ENCODE measurements at regions not wholly inside any gene's neighbourhood (a gene's known extent, or its start where the extent isn't known, plus 50 kb on each side); places are given as distances from the start of the nearest gene placed in this dataset.
"Not testable (repeated sequence)": the region's sequence is repeated elsewhere in the genome, so short reads cannot be mapped to it uniquely, and the experiment has no call there.

DNA sequence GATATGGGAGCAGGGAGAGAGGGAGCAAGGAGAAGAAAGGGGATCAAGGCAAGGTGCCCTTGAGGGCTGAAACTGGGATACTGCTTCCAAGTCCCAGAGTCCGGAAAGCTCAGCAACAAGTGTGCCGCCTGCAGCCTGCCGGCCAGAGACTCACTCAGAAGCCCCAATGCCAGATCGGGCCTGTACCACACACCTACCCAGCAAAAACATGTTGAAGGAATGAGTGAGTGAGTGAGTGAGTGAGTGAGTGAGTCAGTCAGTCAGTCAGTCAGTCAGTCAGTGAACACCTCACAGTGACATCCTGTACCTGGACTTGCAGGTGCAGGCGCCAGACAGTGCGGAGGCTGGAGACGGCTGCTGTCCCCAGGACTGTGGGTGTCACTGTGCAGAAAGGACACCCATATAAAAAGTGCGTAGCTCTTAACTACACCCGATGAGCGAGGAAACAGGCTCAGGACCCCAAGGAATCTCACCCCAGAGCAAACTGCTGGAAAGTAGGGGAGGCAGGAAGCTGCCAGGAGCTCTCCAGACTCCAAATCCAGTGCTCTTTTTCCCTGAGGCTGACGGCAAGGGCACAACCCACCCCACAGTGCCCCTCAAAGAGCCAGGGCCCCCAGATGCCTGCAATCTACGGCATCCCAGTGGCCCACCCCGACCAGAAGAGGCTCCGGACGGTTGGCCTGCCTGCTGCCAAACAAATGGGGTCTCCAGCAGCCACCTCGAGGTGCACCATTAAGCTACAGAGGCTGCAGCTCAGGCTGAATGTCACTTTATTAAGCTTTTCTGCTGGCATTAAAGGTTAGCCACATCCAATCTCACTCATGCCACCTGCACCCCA is 261.7 kb downstream of the NPHP4 start:
- no peak for DNase-seq

DNA sequence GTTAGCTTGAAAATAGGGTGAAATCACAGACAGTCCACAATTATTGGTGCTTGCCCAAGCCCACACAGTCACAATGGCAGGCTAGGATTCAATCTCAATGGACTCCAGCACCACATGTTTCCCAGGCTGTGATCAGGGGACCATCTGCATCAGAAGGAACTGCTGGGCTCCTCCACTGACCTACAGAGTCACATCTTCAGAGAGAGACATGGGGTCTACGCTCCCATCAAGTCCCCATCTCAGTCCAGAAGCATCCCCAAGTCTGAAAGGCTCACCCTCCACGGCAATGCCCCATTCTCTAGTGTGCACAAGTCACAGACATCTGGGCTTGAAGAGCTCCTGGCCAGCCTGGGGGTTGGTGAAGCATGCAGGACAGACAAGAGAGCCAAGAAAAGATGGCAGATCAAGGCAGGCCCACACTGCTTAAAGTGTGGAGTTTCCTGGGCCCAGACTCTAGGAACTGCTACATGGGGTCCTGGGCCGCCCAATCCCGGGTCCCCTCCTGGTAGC is 262.5 kb downstream of the NPHP4 start:
- DNase-seq, result no peak

DNA sequence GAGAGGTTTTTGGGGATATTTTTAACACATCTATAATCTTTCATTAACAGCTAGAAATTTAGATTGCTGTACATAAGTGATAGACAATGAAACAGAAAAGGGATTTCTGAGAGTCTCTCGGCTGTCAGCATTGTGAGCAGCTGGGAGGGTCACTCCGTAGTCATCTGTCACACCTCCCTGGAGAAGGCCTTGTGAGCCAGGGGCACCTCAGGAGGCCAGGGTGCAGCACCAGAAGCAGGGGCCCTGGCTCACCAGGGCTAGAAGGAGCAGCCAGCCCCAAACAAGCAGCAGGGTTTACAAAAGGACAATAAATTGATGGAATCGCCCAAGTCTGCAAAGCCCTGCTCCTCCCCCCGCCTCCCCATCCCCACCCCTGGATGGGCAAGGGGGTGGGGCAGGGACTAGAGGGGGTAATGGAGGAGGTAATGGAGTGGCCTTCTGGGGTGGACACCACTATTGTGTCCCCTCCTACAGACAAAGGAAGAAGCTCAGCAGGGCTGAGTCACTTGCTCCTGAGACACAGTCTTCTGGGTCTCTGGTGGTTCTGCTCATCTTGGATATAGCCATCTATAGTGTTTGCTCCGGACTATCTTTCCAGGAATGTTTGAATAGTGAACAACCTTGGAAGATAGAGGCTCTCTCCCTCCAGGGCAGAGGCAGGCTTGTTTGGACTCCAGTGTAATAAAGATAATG is 263.4 kb downstream of the NPHP4 start:
- DNase-seq, result no peak

DNA sequence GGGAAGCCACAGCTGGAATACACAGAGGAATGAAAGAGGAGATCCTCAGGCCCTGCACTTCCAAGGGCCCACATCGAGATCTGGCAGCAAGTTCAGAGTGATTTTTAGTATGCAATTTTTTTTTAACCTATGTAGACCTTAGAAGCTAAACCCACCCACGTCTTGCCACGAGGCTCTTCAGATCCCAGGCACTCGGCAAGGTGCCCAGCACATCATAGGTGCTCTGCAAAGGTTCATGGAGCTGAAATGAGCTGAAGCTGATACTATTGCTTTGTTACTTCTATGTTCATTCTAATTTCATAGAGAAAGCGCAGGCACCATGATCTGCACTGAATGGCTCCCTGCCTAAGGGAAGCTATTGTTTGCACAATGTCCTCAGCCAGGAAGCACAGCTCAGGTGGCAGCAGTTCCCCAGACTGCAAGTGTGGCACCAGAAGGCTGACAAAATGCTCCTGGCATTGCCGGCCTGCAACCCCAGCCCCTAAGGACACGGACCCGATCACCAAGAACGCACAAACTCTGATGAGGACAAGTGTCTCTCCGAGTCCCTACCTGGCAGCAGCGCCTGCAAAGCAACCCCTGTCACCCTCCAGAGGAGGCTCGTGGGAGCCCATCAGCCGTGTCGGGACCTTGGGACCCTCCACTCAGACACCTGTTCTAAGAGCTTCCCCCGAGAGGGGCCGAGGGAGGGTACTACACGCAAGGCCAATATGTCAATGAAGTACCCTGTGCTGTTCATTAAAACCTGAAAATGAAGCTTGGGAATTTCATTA is 264.2 kb downstream of the NPHP4 start:
- DNase-seq, result no peak

DNA sequence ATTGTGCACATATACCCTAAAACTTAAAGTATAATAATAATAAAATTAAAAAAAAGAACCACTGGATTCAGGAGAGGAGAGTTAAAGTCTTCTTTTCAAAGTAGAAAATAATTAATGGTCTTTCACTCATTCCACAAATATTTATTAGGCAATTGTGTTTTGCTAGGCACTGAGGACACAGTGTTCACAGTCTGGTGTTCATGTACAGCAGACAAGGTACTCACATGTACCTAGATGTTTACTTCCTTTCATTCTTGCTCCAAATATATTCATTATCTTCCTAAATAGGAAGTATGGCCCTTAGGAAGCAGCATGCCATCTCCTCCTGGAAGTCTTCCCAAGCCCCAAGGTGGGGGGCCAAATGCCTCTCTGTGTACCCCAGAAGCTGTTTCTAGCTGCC is 265.0 kb downstream of the NPHP4 start:
- DNase-seq, result no peak

DNA sequence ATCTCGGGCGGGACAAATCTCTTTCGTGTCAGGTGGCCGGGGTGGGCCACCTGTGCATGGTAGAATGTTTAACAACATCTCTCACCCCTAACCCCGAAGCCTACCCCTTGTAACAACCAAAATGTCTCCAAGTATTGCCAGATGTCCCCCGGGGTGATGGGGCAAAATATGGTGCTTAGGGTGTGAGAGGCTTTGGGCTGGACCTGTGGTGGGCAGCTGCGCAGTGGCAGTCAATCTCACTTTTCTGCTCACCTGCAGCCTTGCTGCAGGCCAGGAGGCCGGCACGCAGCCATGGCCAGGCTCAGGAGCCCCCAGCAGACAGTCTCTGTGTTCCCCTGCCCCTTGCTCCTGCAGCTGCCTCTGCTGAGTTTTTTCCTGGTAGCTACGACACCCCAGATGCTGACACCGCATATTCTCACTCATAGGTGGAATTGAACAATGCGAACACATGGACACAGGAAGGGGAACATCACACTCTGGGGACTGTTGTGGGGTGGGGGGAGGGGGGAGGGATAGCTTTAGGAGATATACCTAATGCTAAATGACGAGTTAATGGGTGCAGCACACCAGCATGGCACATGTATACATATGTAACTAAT is 265.5 kb downstream of the NPHP4 start:
- not testable (repeated sequence) for DNase-seq

DNA sequence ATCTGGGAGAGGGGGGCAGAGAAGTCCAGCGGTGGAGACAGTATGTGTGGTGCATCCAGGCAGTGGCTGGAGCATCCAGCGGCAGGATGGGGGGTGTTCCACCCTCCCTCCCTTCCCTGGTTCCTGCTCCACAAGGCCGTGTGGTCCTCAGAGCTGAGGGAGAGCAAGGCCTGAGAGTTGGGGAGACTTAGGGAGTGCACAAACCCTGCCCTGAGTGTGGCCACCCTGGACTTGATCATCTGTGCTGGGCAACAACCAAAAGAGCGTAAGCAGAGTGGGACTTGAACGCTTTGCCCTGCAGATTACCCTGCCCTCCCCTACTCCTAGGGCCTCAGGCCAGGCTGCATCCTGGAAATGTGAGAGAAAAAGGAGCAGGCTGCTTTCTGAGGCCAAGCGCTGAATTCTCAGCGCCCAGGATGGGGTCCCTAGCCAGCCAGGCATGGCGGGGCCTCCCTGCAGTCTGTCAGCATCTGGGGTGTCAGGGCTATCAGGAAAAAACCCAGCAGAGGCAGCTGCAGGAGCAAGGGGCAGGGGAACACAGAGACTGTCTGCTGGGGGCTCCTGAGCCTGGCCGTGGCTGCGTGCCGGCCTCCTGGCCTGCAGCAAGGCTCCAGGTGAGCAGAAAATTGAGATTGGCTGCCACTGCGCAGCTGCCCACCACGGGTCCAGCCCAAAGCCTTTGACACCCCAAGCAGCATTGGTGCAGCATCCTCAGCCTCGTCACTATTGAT is 266.2 kb downstream of the NPHP4 start:
- no peak for DNase-seq

DNA sequence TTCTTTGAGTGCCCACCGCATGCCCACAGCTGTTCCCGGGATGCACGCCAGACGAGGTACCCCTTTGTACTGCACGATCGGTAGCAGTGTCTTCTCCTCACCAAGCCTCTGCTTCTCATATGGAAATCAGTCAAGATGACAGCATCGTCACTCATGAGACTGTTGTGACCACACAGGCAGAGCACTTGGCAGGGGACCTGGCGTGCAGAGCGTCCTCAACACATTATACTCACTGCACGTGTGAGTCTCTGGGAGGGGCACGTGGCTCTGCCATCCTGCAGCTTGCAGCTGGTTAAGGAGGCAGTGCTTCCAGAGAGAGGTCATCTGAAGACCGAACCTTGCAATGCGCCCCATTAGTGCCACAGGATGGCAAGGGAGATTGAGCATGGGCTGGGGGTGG is 266.8 kb downstream of the NPHP4 start:
- no peak for DNase-seq

DNA sequence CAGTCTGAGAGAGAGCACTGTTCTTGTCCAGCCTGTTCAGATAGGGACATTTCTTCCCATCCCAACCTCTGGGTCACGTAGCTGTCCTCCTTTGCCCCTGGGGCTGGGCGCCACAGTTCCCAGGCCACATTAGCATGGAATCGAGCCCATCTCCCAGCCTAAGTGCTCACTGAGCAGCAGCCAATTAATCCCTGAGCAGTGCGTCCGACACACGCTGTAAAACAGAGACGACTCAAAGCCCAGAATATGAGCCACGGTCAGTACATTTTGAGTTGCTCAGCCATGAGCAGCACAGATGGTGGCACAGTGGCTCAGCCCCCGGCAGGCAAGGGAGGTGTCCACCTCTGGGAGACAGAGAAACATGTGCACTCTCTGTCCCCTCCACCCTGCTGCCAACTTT is 267.4 kb downstream of the NPHP4 start:
- DNase-seq, result no peak

DNA sequence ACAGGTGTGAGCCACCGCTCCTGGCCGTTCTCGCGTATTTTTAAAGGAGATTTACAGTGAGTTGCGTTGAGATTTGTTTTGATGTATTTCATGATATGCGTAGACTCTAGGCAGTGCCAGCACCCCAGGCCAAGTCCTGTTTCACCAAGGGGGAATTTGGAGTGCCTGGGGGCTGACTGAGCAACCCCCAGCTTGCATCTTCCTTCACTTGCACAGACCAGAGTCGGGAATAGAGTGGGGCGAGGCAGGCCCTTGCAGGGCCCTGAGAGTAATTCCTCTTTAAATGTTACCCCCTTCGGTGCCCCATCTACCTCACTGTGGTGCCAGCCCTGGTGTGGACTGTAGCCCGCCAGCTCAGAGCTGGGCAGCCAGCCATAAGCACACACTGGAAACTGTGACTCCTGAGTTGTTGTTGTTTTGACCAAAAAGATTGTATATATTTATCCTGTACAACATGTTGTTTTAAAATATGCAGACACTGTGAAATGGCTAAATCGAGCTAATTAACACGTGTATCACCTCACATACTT is 269.5 kb downstream of the NPHP4 start:
- no peak for DNase-seq

DNA sequence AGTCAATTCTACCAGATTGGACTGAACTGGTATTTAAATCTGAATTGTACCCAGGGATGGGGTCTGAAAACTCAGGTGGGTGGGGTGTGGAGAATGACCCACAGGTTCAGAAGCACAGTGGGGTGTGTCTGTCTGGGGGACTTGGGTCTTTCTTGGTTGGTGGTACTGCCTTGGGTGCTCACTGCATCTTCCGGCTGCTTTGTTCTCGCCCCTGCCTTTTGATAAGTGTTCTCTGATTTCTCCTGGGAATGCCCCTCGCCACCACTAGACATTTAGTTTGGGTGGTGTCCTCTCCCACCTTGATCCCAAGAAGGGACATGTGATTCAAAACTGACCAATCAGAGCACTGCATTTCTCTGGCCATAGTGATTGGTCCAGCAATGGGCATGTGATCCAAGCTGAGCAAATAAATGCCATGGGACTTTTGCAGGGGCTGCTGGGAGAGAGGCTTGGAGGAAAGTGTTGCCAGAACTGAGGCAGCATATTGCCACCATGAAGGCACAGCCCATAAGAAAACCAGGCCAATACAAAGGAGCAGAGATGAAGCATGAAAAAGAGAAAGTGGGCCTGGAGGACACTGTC is 270.5 kb downstream of the NPHP4 start:
- no peak for DNase-seq

DNA sequence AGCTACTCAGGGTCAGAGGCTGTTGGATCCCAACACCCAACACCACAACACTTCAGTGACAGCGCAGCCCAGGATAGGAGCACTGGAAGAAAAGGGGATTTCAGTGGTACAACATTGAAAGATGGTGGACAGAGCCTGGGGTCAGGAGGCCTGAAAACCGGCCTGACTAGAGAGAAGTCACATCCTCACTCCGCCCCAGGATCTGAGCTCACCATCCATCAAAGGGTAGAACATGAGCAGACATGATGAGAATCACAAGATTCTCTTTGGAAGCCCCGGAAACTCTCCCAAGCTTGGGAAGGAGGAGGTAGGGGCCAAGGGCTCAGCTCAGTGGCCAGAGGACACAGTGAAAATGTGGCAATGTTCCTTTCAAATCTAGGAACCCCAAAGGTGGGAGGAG is 271.3 kb downstream of the NPHP4 start:
- DNase-seq, result no peak

DNA sequence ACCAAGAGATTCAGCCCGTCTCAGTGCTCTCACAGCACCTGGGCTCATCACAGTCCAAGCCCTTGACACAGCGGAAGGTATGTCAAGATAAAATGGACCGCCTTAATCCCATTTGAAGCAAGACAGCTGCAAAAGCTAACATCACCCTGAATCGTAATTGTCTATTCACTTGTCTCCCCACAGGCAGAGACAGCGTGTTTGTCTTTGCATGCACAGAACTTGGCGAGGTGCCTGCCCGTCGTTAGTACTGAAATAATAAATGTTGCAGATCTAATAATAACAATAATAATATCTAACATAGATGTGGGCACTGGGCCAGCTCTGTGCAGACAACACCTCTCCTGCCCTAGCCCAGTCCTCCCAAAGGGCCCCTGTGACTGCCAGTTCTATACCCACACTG is 271.7 kb downstream of the NPHP4 start:
- DNase-seq, result no peak

DNA sequence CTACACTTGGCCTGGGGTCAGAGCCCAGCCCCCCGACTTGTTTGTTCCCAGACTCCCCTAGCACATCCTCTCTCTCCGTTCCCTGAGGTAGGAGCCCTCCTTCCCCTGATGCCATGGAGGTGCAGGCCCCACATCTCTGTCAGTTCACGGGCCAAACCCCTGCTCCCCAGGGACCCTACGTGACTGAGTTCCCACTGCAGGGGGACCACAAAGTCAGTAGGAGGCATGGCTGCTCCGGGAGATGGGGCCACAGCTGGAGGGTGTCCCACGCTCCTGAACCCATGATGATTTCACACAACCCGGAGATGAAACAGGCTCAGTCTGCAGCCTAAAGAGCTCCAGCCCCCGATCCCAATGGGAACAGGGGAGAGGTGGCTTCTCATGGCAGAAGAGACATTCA is 272.2 kb downstream of the NPHP4 start:
- DNase-seq, result no peak

DNA sequence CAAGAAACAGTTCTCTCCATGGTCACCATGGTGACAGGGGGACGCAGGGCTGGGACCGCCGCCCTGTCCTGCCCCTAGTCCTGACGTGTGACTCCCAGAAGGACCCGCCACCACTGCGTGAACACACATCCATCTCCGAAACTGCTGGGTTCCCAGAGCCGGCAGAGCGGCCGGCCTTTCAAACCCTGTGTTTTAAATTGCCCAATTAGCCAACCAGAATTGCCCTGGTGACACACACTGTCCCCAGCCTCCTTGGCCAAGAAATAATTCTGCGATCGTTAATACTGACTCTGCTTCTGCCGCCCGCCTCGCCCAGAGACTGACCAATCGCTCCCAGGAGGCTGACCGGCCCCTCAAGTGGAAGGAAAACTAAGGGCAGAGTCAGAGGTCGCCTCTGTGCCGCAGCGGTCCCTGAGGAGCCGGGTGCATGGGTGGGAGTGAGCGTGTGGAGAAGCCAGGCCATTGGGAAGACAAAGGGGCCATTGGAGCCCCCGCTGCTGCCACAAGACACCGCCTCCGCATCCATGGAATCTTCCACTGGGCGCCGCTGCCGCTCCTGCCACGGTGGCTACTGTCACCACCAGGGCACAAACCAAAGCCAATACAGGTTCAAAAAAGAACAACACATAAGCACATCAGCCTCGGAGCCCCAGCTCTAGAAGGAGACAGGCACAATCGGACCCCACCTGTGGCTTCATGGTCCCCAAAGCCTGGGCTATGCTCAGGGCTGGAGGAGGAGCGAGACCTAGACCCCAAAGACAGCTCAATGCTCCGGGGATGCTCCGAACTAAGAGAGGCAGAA is 273.2 kb downstream of the NPHP4 start:
- no peak for DNase-seq

DNA sequence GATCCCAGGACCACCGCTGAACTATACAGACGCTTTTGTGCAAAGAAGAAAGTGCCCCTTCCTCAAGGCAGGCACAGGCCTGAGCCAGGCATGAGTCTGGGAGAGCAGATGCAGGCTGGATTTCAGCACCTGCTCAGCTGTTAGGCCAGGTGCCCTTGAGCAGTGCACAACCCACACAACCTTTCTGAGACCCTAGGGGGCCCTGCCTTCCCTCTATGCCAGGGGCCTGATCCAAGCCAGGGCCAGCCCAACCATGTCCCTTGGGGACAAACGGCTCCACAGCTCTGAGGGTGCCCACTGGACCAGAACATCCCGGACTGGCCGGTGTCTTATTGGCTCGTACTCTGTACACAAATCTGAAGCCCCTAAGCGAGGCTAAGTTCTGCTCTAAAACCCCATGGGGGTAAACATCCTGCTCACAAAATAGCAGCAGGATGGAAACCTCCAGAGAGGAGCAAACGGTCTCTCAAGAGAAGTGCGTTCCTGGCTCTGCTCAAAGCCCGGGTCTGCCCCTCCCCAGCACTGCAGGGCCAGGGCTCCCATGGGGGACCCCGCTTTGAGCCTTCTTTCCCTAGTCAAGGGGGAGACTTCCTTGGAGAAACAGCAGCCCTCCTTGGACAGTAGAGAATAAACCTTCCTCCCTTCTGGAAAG is 275.1 kb downstream of the NPHP4 start:
- no peak for DNase-seq

DNA sequence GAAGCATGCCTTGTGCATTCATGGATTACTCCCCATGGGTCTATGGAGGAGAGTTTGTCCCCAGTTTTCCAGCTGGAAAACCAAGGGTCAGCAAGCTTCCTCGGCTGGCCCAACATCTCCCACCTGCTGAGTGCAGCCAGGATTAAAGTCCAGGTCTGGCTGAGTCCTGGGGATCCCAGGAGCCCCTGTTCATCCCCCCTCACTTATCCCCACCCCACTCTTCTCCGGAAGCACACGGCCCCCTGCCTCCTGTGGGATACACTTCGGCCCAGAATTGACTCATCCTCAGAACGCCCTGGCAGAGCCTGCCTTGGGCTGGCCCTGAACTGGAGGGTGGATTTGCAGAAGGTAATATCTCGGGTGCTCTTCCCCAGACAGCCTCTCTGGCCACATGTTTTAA is 276.1 kb downstream of the NPHP4 start:
- no peak for DNase-seq

DNA sequence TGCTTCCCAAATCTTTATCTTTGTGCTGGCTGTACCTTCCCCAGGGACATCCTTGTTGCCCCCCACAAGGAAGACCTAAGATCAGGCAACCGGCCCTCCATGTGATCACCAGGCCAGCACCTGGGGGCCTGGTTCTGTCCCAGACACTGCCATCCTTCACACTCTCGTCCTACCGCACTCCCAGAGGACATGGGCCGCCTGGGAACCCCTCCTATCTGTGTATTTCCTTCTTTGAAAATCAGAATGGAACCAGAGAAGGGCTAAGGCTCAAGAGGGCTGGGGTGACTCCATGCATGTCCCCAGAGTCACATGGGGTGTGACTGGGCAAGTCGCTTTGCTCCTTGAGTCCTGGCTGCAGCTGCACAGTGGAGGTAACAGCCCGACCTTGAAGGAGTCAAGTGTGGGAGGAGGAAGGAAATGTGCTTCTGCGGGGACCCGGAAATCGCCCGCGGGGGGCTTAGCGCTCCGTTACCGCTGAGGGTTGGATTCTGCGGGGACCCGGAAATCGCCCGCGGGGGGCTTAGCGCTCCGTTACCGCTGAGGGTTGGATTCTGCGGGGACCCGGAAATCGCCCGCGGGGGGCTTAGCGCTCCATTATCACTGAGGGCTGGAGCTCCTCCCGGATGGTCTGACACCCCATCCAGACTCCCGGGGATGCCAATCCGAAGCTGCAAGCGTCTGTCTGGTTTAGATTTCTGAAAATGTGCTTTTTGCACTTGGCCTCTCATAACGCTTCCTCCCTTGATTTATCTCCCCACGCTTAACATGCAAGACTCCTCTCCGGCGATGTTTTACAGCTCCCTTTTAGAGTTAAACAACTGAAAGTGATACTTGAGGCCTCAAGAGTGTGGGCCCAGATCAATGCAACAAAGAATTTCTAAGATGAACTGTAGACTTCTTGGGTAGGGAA is 278.9 kb downstream of the NPHP4 start:
- DNase-seq, result no peak

DNA sequence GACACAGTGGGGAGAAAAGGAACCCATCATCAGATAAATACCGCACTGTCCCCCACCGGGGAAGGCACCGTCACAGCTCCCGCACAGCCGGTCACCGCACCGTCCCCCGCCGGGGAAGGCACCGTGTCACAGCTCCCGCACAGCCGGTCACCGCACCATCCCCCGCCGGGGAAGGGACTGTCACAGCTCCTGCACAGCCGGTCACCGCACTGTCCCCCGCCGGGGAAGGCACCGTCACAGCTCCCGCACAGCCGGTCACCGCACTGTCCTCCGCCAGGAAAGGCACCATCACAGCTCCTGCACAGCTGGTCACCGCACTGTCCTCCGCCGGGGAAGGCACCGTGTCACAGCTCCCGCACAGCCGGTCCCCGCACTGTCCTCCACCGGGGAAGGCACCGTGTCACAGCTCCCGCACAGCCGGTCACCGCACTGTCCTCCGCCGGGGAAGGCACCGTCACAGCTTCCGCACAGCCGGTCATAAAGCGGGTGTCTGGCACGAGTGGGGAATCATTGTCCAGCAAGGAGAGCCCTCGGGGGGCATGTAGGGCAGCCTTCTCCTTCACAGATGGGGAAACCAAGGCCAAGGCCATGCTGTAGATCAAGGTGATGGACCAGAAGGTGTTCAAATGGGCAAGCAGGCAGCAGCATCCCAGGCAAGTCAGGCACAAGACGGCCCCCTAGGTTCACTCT is 280.1 kb downstream of the NPHP4 start:
- no peak for DNase-seq

Measured in bone marrow (tissue), 2 donors.